Endothelial cell (in vitro differentiated cells): ENCODE measurements at regions not wholly inside any gene's neighbourhood (a gene's known extent, or its start where the extent isn't known, plus 50 kb on each side); places are given as distances from the start of the nearest gene placed in this dataset.

Source experiments
- DNase-seq: peaks from one replicate; pipeline ENCODE4 v3.0.0; 2021; ENCODE audit warnings: low spot score
- H3K27ac Mint-ChIP-seq: one replicate; pipeline ENCODE4 v1.8.0; 2021; ENCODE audit warnings: mixed read lengths, inconsistent platforms; ENCODE audit not compliant: unreplicated experiment
- H3K27me3 Mint-ChIP-seq: one replicate; pipeline ENCODE4 v1.8.0; 2021; ENCODE audit warnings: mild to moderate bottlenecking, moderate library complexity, mixed read lengths, inconsistent platforms; ENCODE audit not compliant: unreplicated experiment
- H3K36me3 Mint-ChIP-seq: one replicate; pipeline ENCODE4 v1.8.0; 2021; ENCODE audit warnings: mild to moderate bottlenecking, low read depth, mixed read lengths, inconsistent platforms; ENCODE audit not compliant: unreplicated experiment
- H3K4me1 Mint-ChIP-seq: one replicate; pipeline ENCODE4 v1.8.0; 2021; ENCODE audit warnings: mild to moderate bottlenecking, mixed read lengths, inconsistent platforms; ENCODE audit not compliant: unreplicated experiment
- H3K4me3 Mint-ChIP-seq: one replicate; pipeline ENCODE4 v1.8.0; 2021; ENCODE audit warnings: mild to moderate bottlenecking, mixed read lengths, inconsistent platforms; ENCODE audit not compliant: unreplicated experiment
- H3K9me3 Mint-ChIP-seq: one replicate; pipeline ENCODE4 v1.8.0; 2021; ENCODE audit warnings: mixed read lengths, inconsistent platforms; ENCODE audit not compliant: unreplicated experiment
- CTCF ChIP-seq: fragments of 200-600 bp; sonication (generic); IDR thresholded peaks from one replicate; pipeline ENCODE4 v1.5.0; 2021; ENCODE audit warnings: antibody characterized with exemption; ENCODE audit not compliant: unreplicated experiment

GRCh38 chr2:123895651-123896050 is 129.4 kb upstream of the CNTNAP5 start:
- no peak for DNase-seq
- Mint-ChIP-seq H3K9me3 (peaks cover 3% of the 10 kb centered on the region), H3K27ac (no peak overlapping the region), H3K4me1 (no peaks in the 10 kb centered on the region), H3K4me3 (no peak overlapping the region), H3K27me3 (peaks cover 3% of the 10 kb centered on the region), H3K36me3 (peaks cover 3% of the 10 kb centered on the region)
- TF ChIP-seq CTCF = no peak

- H3K9me3 Mint-ChIP-seq = no peaks in the 10 kb centered on the region
- H3K27me3 Mint-ChIP-seq = no peaks in the 10 kb centered on the region
- no peak overlapping the region for H3K4me3 Mint-ChIP-seq
- no peaks in the 10 kb centered on the region for H3K4me1 Mint-ChIP-seq
- H3K36me3 Mint-ChIP-seq = no peaks in the 10 kb centered on the region
- TF ChIP-seq CTCF = no peak
- no peak overlapping the region for H3K27ac Mint-ChIP-seq
- no peak for DNase-seq
These were observed 123.8 kb upstream of the CNTNAP5 start for GRCh38 chr2:123901256-123901655.

GRCh38 chr2:123906361-123906760 is 118.7 kb upstream of the CNTNAP5 start:
- no peak overlapping the region for H3K4me3 Mint-ChIP-seq
- no peak overlapping the region for H3K27ac Mint-ChIP-seq
- no peaks in the 10 kb centered on the region for H3K36me3 Mint-ChIP-seq
- H3K4me1 Mint-ChIP-seq = peaks cover 6% of the 10 kb centered on the region
- TF ChIP-seq CTCF = no peak
- no peaks in the 10 kb centered on the region for H3K9me3 Mint-ChIP-seq
- DNase-seq = no peak
- no peaks in the 10 kb centered on the region for H3K27me3 Mint-ChIP-seq

- Mint-ChIP-seq H3K9me3 (no peaks in the 10 kb centered on the region), H3K27ac (no peak overlapping the region), H3K4me3 (no peak overlapping the region), H3K4me1 (peaks cover 14% of the 10 kb centered on the region), H3K36me3 (no peaks in the 10 kb centered on the region), H3K27me3 (peaks cover 1% of the 10 kb centered on the region)
- TF ChIP-seq CTCF = no peak
- DNase-seq = no peak
These were observed 116.6 kb upstream of the CNTNAP5 start for GRCh38 chr2:123908522-123908921.

GRCh38 chr2:123912171-123912570 is 112.9 kb upstream of the CNTNAP5 start:
- H3K36me3 Mint-ChIP-seq = no peaks in the 10 kb centered on the region

More at GRCh38 chr2:123912171-123912570, 112.9 kb upstream of the CNTNAP5 start:
- DNase-seq = no peak
- peaks cover 2% of the 10 kb centered on the region for H3K27me3 Mint-ChIP-seq
- TF ChIP-seq CTCF = no peak
- H3K9me3 Mint-ChIP-seq = no peaks in the 10 kb centered on the region
- no peak overlapping the region for H3K4me3 Mint-ChIP-seq
- H3K4me1 Mint-ChIP-seq = peaks cover 31% of the 10 kb centered on the region
- no peak overlapping the region for H3K27ac Mint-ChIP-seq
